PC-3 (cell line): ENCODE measurements at regions not wholly inside any gene's neighbourhood (a gene's known extent, or its start where the extent isn't known, plus 50 kb on each side); places are given as distances from the start of the nearest gene placed in this dataset.

Experiments
- EZH2 ChIP-seq: fragments of 300-600 bp; sonication (generic); IDR thresholded peaks from one replicate; pipeline ENCODE4 v1.6.1; 2017; ENCODE audit warnings: antibody characterized with exemption, mild to moderate bottlenecking, low read length; ENCODE audit not compliant: unreplicated experiment
- TF ChIP-seq, protein P1 (sequence below): fragments of 300-600 bp; sonication (generic); conservative IDR thresholded peaks from 2 replicates; pipeline ENCODE4 v1.5.1; 2017; ENCODE audit warnings: antibody characterized with exemption, low read depth, mild to moderate bottlenecking, low read length

DNA sequence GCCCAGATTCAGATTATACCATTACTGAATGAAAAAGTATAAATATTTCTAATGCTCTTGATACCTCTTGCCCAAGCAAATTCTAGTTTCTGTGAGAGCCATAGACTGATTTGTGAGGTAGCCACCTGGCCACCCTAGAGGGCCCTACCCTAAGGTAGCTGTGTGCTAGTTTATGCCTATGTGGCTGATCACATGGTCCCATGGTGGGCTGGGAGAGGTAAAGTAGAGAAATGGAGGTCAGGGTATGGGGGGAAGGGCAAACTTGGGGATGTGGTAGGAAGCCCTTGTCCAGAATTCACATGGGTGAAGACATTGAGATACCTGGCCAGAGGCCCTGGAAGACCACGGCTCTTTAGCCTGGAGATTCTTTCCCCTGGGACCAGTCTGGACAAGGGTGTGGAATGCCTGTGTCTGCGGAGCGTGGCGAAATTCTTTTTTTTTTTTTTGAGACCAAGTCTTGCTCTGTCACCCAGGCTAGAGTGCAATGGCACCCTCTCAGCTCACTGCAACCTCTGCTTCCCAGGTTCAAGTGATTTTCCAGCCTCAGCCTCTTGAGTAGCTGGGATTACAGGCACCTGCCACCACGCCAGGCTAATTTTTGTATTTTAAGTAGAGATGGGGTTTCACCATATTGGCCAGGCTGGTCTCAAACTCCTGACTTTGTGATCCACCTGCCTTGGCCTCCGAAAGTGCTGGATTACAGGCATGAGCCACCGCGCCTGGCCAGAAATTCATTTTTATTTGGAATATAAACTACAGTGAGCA is 639.4 kb downstream of the ACTR3B start:
- no peak for TF ChIP-seq EZH2
- TF ChIP-seq, protein P1, sequence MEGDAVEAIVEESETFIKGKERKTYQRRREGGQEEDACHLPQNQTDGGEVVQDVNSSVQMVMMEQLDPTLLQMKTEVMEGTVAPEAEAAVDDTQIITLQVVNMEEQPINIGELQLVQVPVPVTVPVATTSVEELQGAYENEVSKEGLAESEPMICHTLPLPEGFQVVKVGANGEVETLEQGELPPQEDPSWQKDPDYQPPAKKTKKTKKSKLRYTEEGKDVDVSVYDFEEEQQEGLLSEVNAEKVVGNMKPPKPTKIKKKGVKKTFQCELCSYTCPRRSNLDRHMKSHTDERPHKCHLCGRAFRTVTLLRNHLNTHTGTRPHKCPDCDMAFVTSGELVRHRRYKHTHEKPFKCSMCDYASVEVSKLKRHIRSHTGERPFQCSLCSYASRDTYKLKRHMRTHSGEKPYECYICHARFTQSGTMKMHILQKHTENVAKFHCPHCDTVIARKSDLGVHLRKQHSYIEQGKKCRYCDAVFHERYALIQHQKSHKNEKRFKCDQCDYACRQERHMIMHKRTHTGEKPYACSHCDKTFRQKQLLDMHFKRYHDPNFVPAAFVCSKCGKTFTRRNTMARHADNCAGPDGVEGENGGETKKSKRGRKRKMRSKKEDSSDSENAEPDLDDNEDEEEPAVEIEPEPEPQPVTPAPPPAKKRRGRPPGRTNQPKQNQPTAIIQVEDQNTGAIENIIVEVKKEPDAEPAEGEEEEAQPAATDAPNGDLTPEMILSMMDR: no peak
